ENCODE measurements at regions not wholly inside any gene's neighbourhood (a gene's known extent, or its start where the extent isn't known, plus 50 kb on each side); places are given as distances from the start of the nearest gene placed in this dataset.

DNA sequence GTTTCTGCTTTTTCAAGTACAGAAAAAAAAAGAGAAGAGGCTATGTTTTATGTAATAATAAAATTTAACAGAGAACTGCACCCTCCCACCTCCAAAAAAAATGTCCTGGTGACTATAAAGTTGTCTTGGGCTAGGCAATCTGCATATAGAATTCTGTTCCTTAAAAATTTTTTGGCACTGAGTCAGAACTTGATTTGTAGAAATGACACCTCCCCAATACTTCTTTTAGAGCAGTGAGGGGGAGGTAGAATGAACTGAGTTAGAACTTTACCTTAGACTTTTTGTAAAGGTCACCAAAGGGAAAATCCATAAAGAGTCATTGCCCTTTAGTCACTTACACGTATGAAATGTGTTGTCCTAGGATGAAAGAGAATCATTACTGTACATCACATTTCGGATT is 80.0 kb downstream of the BTG1 start:
- Mint-ChIP-seq H3K4me1 (ENCODE audit: low read depth) (peaks cover 72% of the 10 kb centered on the region), H3K9me3 (no peaks in the 10 kb centered on the region), H3K4me3 (no peak overlapping the region), H3K27ac (no peak overlapping the region), H3K36me3 (ENCODE audit: low read depth) (peaks cover 7% of the 10 kb centered on the region; the same call in 1 of the 2 replicates), H3K27me3 (ENCODE audit: insufficient read depth) (no peaks in the 10 kb centered on the region)
- DNase-seq = no peak
- TF ChIP-seq, protein P1, sequence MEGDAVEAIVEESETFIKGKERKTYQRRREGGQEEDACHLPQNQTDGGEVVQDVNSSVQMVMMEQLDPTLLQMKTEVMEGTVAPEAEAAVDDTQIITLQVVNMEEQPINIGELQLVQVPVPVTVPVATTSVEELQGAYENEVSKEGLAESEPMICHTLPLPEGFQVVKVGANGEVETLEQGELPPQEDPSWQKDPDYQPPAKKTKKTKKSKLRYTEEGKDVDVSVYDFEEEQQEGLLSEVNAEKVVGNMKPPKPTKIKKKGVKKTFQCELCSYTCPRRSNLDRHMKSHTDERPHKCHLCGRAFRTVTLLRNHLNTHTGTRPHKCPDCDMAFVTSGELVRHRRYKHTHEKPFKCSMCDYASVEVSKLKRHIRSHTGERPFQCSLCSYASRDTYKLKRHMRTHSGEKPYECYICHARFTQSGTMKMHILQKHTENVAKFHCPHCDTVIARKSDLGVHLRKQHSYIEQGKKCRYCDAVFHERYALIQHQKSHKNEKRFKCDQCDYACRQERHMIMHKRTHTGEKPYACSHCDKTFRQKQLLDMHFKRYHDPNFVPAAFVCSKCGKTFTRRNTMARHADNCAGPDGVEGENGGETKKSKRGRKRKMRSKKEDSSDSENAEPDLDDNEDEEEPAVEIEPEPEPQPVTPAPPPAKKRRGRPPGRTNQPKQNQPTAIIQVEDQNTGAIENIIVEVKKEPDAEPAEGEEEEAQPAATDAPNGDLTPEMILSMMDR (IDR thresholded peaks at IDR 0.05) = no peak

DNA sequence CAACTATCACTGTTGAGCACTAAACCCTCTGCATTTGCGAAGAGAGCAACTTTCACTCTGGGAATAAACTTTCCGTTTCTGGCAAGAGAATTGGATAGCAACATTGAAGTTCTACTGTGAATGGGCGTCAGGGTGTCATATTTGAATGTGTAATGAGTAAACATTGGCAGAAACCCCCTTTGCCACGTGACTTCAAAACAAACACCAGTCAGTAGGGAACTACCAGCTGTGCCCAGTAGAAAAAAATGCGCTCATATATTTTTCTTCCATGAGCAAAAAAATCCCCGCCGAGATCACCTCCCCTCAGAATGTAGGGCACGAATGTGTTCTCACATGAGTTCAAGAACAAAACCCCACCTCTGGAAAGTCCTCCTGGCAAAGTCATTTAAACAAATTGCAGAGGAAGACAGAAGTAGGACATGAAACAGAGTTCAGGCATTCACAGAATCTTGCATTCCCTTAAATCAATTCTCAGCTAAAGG is 80.6 kb downstream of the BTG1 start:
- peaks cover 72% of the 10 kb centered on the region for H3K4me1 Mint-ChIP-seq (ENCODE audit: low read depth)
- no peak overlapping the region for H3K4me3 Mint-ChIP-seq
- peaks cover 7% of the 10 kb centered on the region; the same call in 1 of the 2 replicates for H3K36me3 Mint-ChIP-seq (ENCODE audit: low read depth)
- no peak overlapping the region for H3K27ac Mint-ChIP-seq
- H3K9me3 Mint-ChIP-seq = no peaks in the 10 kb centered on the region
- H3K27me3 Mint-ChIP-seq (ENCODE audit: insufficient read depth) = no peaks in the 10 kb centered on the region
- no peak for DNase-seq
- TF ChIP-seq, protein P1 (IDR thresholded peaks at IDR 0.05) = no peak

DNA sequence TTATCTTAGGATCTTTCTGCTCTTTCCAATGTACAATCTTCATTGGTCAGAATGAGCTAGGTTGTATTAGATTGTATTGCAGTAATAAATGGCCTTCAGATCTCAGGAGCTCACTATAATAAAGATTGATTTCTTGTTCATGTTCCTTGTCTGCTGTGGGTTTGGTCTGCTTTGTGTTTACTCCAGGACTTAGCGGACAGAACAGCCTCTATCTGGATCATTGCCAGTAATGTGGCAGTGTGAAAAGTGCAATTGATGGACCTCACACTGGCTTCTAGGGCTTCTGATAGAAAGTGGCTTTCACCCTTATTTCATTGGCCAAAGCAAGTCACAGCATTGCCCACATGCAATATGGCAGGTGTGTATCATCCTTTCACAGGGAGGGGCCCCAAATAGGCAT is 81.2 kb downstream of the BTG1 start:
- H3K27me3 Mint-ChIP-seq (ENCODE audit: insufficient read depth) = no peaks in the 10 kb centered on the region
- H3K27ac Mint-ChIP-seq = peak overlapping the region; percentile 15; the same call in 1 of the 2 replicates
- DNase-seq = no peak
- peaks cover 72% of the 10 kb centered on the region for H3K4me1 Mint-ChIP-seq (ENCODE audit: low read depth)
- no peak overlapping the region for H3K4me3 Mint-ChIP-seq
- TF ChIP-seq, protein P1 (IDR thresholded peaks at IDR 0.05) = no peak
- H3K36me3 Mint-ChIP-seq (ENCODE audit: low read depth) = peaks cover 7% of the 10 kb centered on the region; the same call in 1 of the 2 replicates
- no peaks in the 10 kb centered on the region for H3K9me3 Mint-ChIP-seq

DNA sequence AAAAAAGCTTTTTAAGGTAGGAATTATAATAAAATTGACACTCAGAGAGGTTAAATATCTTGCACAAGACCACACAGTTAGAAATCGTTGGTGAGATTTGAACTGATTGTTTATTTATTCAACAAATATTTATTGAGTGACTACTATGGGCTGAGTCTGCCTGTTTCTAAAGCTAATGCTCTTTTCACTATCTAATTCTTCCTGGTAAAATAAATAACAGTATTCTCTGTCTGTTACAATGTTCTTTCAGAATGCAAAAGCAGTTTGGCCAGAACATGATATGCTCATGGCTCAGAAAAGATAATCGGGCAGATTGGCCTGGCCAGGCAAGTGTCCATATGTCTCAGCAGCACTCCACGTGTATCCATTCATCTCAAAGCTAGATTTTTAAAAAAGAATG is 82.0 kb downstream of the BTG1 start:
- H3K4me1 Mint-ChIP-seq (ENCODE audit: low read depth) = peaks cover 76% of the 10 kb centered on the region
- no peaks in the 10 kb centered on the region for H3K27me3 Mint-ChIP-seq (ENCODE audit: insufficient read depth)
- TF ChIP-seq, protein P1 (IDR thresholded peaks at IDR 0.05) = no peak
- H3K36me3 Mint-ChIP-seq (ENCODE audit: low read depth) = peaks cover 7% of the 10 kb centered on the region; the same call in 1 of the 2 replicates
- H3K9me3 Mint-ChIP-seq = no peaks in the 10 kb centered on the region
- H3K27ac Mint-ChIP-seq = peak overlapping the region; percentile 63
- DNase-seq = peak; percentile 24
- H3K4me3 Mint-ChIP-seq = peak overlapping the region; percentile 7; the same call in 1 of the 2 replicates

DNA sequence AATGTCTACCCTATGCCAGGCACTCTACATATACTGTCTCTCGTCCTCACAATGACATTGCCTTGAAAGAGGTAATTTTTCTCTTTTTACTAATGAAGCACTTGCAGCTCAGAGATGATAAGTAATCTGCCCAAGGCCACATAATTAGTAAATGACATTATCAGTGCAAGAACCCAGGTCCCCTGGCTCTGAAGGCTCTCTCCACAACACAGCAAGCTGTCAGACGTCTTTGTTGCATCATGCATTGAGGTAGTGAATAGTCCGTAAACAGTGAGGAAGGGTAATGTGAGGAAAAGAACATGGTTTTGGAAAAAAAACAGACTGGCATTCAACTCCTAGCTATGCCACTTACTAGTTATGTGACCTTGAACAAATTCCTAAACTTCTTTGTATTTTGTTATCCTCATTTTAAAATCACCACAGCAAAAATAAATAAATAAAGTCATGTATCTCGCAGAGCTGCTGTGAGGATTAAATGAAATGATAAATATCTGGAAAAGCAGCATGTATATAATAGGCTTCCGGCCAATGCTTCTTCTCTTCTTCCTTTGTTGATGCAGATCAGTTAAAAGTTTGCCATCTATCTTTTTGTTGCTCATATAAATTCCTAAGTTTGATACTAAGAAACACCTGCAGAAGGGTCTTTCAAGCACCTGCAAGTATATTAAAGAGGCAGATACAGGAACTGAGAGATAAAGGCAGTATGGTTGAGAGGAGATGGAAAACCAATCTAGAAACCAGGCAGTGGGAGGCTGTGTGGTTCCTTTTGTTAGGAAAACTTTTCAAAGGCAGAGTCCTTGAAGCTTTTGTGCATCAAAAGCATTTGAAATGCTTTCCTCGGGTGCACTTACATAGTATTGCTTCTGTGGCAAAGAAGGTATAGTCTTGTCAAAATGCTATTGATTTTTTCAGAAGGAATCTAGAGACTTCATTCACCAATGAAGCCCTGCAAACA is 82.8 kb downstream of the BTG1 start:
- Mint-ChIP-seq H3K4me1 (ENCODE audit: low read depth) (peaks cover 78% of the 10 kb centered on the region), H3K27me3 (ENCODE audit: insufficient read depth) (no peaks in the 10 kb centered on the region; the same call in 1 of the 2 replicates), H3K27ac (peak overlapping the region; percentile 6; the same call in 1 of the 2 replicates), H3K36me3 (ENCODE audit: low read depth) (peaks cover 8% of the 10 kb centered on the region; the same call in 1 of the 2 replicates), H3K4me3 (no peak overlapping the region), H3K9me3 (no peaks in the 10 kb centered on the region)
- no peak for DNase-seq
- TF ChIP-seq, protein P1 (IDR thresholded peaks at IDR 0.05) = no peak

All from HFFc6 (cell line).